WTC11 (cell line): ENCODE measurements at regions not wholly inside any gene's neighbourhood (a gene's known extent, or its start where the extent isn't known, plus 50 kb on each side); places are given as distances from the start of the nearest gene placed in this dataset.

Experiments
- ATAC-seq: fragments of 200-7000 bp; cut with Tn5 transposase; 2 replicates; pipeline ENCODE4 v1.10.0; 2021; ENCODE audit warnings: mild to moderate bottlenecking, moderate library complexity
- CTCF ChIA-PET: fragments of 300-600 bp; sonication (Branson Sonifier 250); formaldehyde crosslinking; loops from one replicate; lab custom pipeline; 2021; ENCODE audit warnings: antibody characterized with exemption; lab: Charles Lee
- POLR2A ChIA-PET: fragments of 350-600 bp; sonication (Branson Sonifier 250); formaldehyde crosslinking; loops from one replicate; lab custom pipeline; 2021; ENCODE audit warnings: antibody characterized with exemption; lab: Charles Lee
- DNase-seq: peaks from one replicate; pipeline ENCODE4 v3.0.0; 2021; ENCODE audit warnings: low spot score
- H3K27ac Mint-ChIP-seq: 2 replicates; pipeline ENCODE4 v1.8.0; 2021; ENCODE audit warnings: mixed read lengths
- H3K27me3 Mint-ChIP-seq: 2 replicates; pipeline ENCODE4 v1.8.0; 2021; ENCODE audit warnings: low read depth, mild to moderate bottlenecking, moderate library complexity, mixed read lengths
- H3K36me3 Mint-ChIP-seq: 2 replicates; pipeline ENCODE4 v1.8.0; 2021; ENCODE audit warnings: mixed read lengths
- H3K4me1 Mint-ChIP-seq: 2 replicates; pipeline ENCODE4 v1.8.0; 2022; ENCODE audit warnings: mixed read lengths
- H3K4me3 Mint-ChIP-seq: 2 replicates; pipeline ENCODE4 v1.8.0; 2021; ENCODE audit warnings: mild to moderate bottlenecking, moderate library complexity, mixed read lengths
- H3K9me3 Mint-ChIP-seq: 2 replicates; pipeline ENCODE4 v1.8.0; 2021; ENCODE audit warnings: mixed read lengths
- CTCF ChIP-seq: fragments of 200-600 bp; IDR thresholded peaks from 2 replicates; pipeline ENCODE4 v1.8.0; 2022; ENCODE audit warnings: antibody characterized with exemption
- E2F5 ChIP-seq: sonication (generic); formaldehyde crosslinking; IDR thresholded peaks from 2 replicates; pipeline ENCODE4 v1.8.1; 2022; ENCODE audit warnings: mild to moderate bottlenecking, moderate library complexity, missing genetic modification reagents
- EMX1 ChIP-seq: fragments of 250-450 bp; sonication (Bioruptor Pico); IDR thresholded peaks from 2 replicates; pipeline ENCODE4 v1.8.0; 2021; ENCODE audit warnings: mild to moderate bottlenecking
- IRF1 ChIP-seq: sonication (generic); formaldehyde crosslinking; IDR thresholded peaks from 2 replicates; pipeline ENCODE4 v1.8.0; 2023; ENCODE audit warnings: missing genetic modification reagents
- IRF2 ChIP-seq: sonication (generic); formaldehyde crosslinking; IDR thresholded peaks from 2 replicates; pipeline ENCODE4 v1.8.0; 2022; ENCODE audit warnings: low read depth, missing genetic modification reagents, borderline replicate concordance
- KAT7 ChIP-seq: sonication (generic); formaldehyde crosslinking; IDR thresholded peaks from 2 replicates; pipeline ENCODE4 v1.8.1; 2023; ENCODE audit warnings: missing genetic modification reagents, mild to moderate bottlenecking, borderline replicate concordance
- MLX ChIP-seq: sonication (generic); formaldehyde crosslinking; IDR thresholded peaks from 2 replicates; pipeline ENCODE4 v1.8.1; 2023; ENCODE audit warnings: mild to moderate bottlenecking, missing genetic modification reagents, moderate library complexity
- NFYB ChIP-seq: sonication (generic); formaldehyde crosslinking; conservative IDR thresholded peaks from 2 replicates; pipeline ENCODE4 v1.8.0; 2022; ENCODE audit warnings: low read depth, missing genetic modification reagents
- NR1H2 ChIP-seq: sonication (generic); formaldehyde crosslinking; IDR thresholded peaks from 2 replicates; pipeline ENCODE4 v1.9.0; 2021; ENCODE audit warnings: mild to moderate bottlenecking, moderate library complexity, missing genetic modification reagents
- NR2C2 ChIP-seq: sonication (generic); formaldehyde crosslinking; IDR thresholded peaks from 2 replicates; pipeline ENCODE4 v1.8.0; 2022; ENCODE audit warnings: mild to moderate bottlenecking, missing genetic modification reagents
- OVOL2 ChIP-seq: fragments of 250-450 bp; sonication (Bioruptor Pico); IDR thresholded peaks from 2 replicates; pipeline ENCODE4 v1.9.0; 2021; ENCODE audit warnings: mild to moderate bottlenecking, borderline replicate concordance
- PRDM15 ChIP-seq: sonication (generic); formaldehyde crosslinking; IDR thresholded peaks from 2 replicates; pipeline ENCODE4 v1.8.0; 2022; ENCODE audit warnings: missing genetic modification reagents
- PRRX2 ChIP-seq: fragments of 250-450 bp; sonication (Bioruptor Pico); IDR thresholded peaks from 2 replicates; pipeline ENCODE4 v1.8.0; 2021; ENCODE audit warnings: mild to moderate bottlenecking
- SMAD4 ChIP-seq: sonication (generic); formaldehyde crosslinking; IDR thresholded peaks from 2 replicates; pipeline ENCODE4 v1.8.0; 2022; ENCODE audit warnings: mild to moderate bottlenecking, missing genetic modification reagents
- ZBTB21 ChIP-seq: sonication (generic); formaldehyde crosslinking; IDR thresholded peaks from 2 replicates; pipeline ENCODE4 v1.8.1; 2023; ENCODE audit warnings: mild to moderate bottlenecking, missing genetic modification reagents, borderline replicate concordance
- ZNF121 ChIP-seq: sonication (generic); formaldehyde crosslinking; IDR thresholded peaks from 2 replicates; pipeline ENCODE4 v1.8.0; 2023; ENCODE audit warnings: missing genetic modification reagents
- ZNF219 ChIP-seq: sonication (generic); formaldehyde crosslinking; IDR thresholded peaks from 2 replicates; pipeline ENCODE4 v1.8.0; 2023; ENCODE audit warnings: missing genetic modification reagents, mild to moderate bottlenecking, borderline replicate concordance
- ZNF281 ChIP-seq: sonication (generic); formaldehyde crosslinking; IDR thresholded peaks from 2 replicates; pipeline ENCODE4 v1.8.0; 2023; ENCODE audit warnings: mild to moderate bottlenecking, missing genetic modification reagents
- TF ChIP-seq, protein P1 (sequence below): sonication (generic); formaldehyde crosslinking; IDR thresholded peaks from 2 replicates; pipeline ENCODE4 v1.8.1; 2023; ENCODE audit warnings: mild to moderate bottlenecking, moderate library complexity, missing genetic modification reagents
- TF ChIP-seq, protein P2 (sequence below): sonication (generic); formaldehyde crosslinking; IDR thresholded peaks from 2 replicates; pipeline ENCODE4 v1.8.1; 2023; ENCODE audit warnings: mild to moderate bottlenecking, missing genetic modification reagents
- TF ChIP-seq, protein P3 (sequence below): fragments of 250-450 bp; sonication (Bioruptor Pico); IDR thresholded peaks from 2 replicates; pipeline ENCODE4 v1.9.0; 2021; ENCODE audit warnings: mild to moderate bottlenecking

GRCh38 chr11:97702951-97703350 lies 1313.1 kb downstream of the JRKL start:
- H3K4me1 Mint-ChIP-seq = peaks cover 6% of the 10 kb centered on the region
- DNase-seq = no peak
- no peak for ATAC-seq
- H3K27me3 Mint-ChIP-seq = no peaks in the 10 kb centered on the region
- no peaks in the 10 kb centered on the region for H3K36me3 Mint-ChIP-seq
- ChIA-PET POLR2A (interaction anchor here (0.5 kb wide), 1 partner anchor 805 kb away, joined by 3 read pairs; no protein-coding TSS in a partner anchor), CTCF (no interaction called here)
- H3K4me3 Mint-ChIP-seq = no peak overlapping the region
- no peaks in the 10 kb centered on the region for H3K9me3 Mint-ChIP-seq
- TF ChIP-seq E2F5 (CRISPR knock-in tag) = no peak
- no peak for TF ChIP-seq ZNF219
- TF ChIP-seq SMAD4 (CRISPR knock-in tag) = no peak
- TF ChIP-seq IRF2 (CRISPR knock-in tag) = no peak
- TF ChIP-seq, protein P1, sequence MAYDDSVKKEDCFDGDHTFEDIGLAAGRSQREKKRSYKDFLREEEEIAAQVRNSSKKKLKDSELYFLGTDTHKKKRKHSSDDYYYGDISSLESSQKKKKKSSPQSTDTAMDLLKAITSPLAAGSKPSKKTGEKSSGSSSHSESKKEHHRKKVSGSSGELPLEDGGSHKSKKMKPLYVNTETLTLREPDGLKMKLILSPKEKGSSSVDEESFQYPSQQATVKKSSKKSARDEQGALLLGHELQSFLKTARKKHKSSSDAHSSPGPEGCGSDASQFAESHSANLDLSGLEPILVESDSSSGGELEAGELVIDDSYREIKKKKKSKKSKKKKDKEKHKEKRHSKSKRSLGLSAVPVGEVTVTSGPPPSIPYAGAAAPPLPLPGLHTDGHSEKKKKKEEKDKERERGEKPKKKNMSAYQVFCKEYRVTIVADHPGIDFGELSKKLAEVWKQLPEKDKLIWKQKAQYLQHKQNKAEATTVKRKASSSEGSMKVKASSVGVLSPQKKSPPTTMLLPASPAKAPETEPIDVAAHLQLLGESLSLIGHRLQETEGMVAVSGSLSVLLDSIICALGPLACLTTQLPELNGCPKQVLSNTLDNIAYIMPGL (CRISPR knock-in tag) = no peak
- no peak for TF ChIP-seq KAT7 (CRISPR knock-in tag)
- TF ChIP-seq IRF1 (CRISPR knock-in tag) = no peak
- no peak for TF ChIP-seq NR2C2
- no peak for TF ChIP-seq ZNF281
- no peak for TF ChIP-seq NR1H2
- TF ChIP-seq, protein P2, sequence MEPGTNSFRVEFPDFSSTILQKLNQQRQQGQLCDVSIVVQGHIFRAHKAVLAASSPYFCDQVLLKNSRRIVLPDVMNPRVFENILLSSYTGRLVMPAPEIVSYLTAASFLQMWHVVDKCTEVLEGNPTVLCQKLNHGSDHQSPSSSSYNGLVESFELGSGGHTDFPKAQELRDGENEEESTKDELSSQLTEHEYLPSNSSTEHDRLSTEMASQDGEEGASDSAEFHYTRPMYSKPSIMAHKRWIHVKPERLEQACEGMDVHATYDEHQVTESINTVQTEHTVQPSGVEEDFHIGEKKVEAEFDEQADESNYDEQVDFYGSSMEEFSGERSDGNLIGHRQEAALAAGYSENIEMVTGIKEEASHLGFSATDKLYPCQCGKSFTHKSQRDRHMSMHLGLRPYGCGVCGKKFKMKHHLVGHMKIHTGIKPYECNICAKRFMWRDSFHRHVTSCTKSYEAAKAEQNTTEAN (CRISPR knock-in tag) = no peak
- no peak for TF ChIP-seq PRRX2 (CRISPR knock-in tag)
- TF ChIP-seq CTCF = no peak
- no peak overlapping the region for H3K27ac Mint-ChIP-seq

- no peaks in the 10 kb centered on the region for H3K36me3 Mint-ChIP-seq
- H3K4me1 Mint-ChIP-seq = peaks cover 6% of the 10 kb centered on the region
- no peak for DNase-seq
- ATAC-seq = no peak
- no peak overlapping the region for H3K27ac Mint-ChIP-seq
- no peaks in the 10 kb centered on the region for H3K9me3 Mint-ChIP-seq
- ChIA-PET POLR2A (no interaction called here), CTCF (no interaction called here)
- no peak overlapping the region for H3K4me3 Mint-ChIP-seq
- H3K27me3 Mint-ChIP-seq = no peaks in the 10 kb centered on the region
- no peak for TF ChIP-seq ZNF121 (CRISPR knock-in tag)
- TF ChIP-seq PRDM15 = no peak
- no peak for TF ChIP-seq MLX (CRISPR knock-in tag)
- TF ChIP-seq NFYB (CRISPR knock-in tag) = no peak
- no peak for TF ChIP-seq ZBTB21
- TF ChIP-seq EMX1 (CRISPR knock-in tag) = no peak
- TF ChIP-seq, protein P3, sequence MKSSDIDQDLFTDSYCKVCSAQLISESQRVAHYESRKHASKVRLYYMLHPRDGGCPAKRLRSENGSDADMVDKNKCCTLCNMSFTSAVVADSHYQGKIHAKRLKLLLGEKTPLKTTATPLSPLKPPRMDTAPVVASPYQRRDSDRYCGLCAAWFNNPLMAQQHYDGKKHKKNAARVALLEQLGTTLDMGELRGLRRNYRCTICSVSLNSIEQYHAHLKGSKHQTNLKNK (CRISPR knock-in tag) = no peak
- no peak for TF ChIP-seq OVOL2
These were observed 1314.0 kb downstream of the JRKL start for GRCh38 chr11:97703851-97704250.
